Prostate gland (tissue), 2 donors: ENCODE measurements at regions not wholly inside any gene's neighbourhood (a gene's known extent, or its start where the extent isn't known, plus 50 kb on each side); places are given as distances from the start of the nearest gene placed in this dataset.

Source experiments
- CTCF ChIP-seq, 4 experiments: fragments of 200-600 bp in 2 of 4; fragments of 450-650 bp in 2 of 4; sonication (generic) in 2 of 4; IDR thresholded peaks; 1 replicate in 3 of 4; 2 replicates in 1 of 4; pipeline ENCODE4 v1.5.1; 2016 to 2019; ENCODE audit warnings: antibody characterized with exemption in 4 of 4, mild to moderate bottlenecking in 2 of 4, moderate library complexity in 2 of 4
- POLR2A ChIP-seq: fragments of 450-650 bp; IDR thresholded peaks from one replicate; pipeline ENCODE4 v1.6.1; 2016; ENCODE audit warnings: antibody characterized with exemption, mild to moderate bottlenecking
- POLR2AphosphoS5 ChIP-seq: sonication (generic); formaldehyde crosslinking; IDR thresholded peaks from one replicate; pipeline ENCODE4 v1.6.1; 2017; ENCODE audit warnings: antibody characterized with exemption

DNA sequence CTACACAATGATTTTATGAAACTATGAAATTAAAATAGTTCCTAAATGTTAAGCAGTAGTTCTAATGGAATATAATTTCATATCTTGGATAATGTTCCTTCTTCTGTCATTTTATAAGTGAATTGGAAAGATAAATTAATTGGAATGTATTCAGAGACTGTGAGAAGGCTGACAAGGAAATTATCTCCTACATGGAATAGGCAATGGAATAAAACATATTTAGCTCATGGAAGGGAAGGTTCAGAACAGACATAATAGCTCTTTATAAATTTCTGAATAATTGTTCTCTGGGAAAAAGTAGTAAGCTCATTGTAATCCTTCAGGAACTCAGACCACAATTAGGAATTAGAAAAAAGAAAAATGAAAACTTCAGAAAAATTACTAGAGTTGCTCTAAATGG, 1172.3 kb upstream of the SORCS1 start:
- no peak for TF ChIP-seq CTCF (IDR thresholded peaks at IDR 0.05)
- TF ChIP-seq POLR2A, result no peak
- no peak for TF ChIP-seq POLR2AphosphoS5
